ENCODE measurements at regions not wholly inside any gene's neighbourhood (a gene's known extent, or its start where the extent isn't known, plus 50 kb on each side); places are given as distances from the start of the nearest gene placed in this dataset.

DNA sequence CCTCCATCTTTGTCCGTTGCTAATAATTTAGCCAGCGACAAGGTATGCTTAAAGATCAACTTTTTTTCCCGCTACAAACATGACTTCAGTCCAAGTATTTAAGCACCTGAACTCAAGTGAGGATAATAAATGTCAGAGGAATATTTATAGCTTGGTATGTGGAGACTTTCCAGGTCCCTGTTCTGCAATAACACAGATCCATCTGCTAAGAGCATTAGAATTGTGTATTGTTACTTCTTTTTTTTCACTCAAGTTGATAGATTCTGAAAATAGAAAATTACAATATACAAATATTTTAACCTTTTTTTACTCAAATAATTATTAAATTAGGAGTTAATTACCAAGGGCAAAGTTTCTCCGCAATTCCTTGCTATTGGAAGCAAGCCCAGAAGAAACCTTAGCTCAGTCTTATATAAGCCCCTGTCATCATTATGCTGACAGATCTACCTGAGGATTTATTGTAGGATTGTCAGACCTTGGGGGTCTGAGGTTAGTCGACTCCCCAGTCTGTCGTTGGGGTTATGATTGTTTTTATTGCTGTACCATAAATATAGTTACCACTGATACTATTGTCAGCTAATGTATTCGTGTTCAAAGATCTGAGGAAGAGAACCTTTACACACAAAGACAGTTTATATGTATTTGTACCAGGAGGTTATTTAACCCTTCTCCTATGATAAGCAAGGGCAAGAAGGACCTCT, 337.9 kb downstream of the TBX15 start:
- POLR2A ChIA-PET = no interaction called here

GRCh38 chr1:118649369-118650106, 338.6 kb downstream of the TBX15 start:
- H3K36me3 Mint-ChIP-seq = no peaks in the 10 kb centered on the region
- WGBS (ENCODE audit: insufficient coverage) = no CpG with 5 or more reads among the region's 4 CpGs
- H3K4me3 Mint-ChIP-seq = no peak overlapping the region
- no peaks in the 10 kb centered on the region for H3K27me3 ChIP-seq (replicated peaks in 1 of 2; ENCODE audit: control insufficient read depth in 2 of 2, extremely low read depth in 1 of 2, insufficient read depth in 2 of 2, low read length in 1 of 2)
- ATAC-seq (replicated peaks in 1 of 4) (no peak), DNase-seq (no peak)
- no peak overlapping the region for H3K4me3 ChIP-seq (ENCODE audit: control insufficient read depth in 1 of 2, extremely low read depth in 1 of 2, low read length in 1 of 2)
- no peaks in the 10 kb centered on the region for H3K36me3 ChIP-seq (ENCODE audit: control insufficient read depth in 2 of 2, extremely low read depth in 1 of 2, insufficient read depth in 1 of 2, low read length in 1 of 2)
- no peak overlapping the region for H3K27ac Mint-ChIP-seq
- CTCF ChIA-PET = no interaction called here
- POLR2A ChIA-PET = no interaction called here
- H3K9me3 Mint-ChIP-seq = peaks cover 0 to 16% (median 4%) of the 10 kb centered on the region in 3 donors
- no peak overlapping the region for H3K27ac ChIP-seq (ENCODE audit: low read length)
- H3K27me3 Mint-ChIP-seq = no peaks in the 10 kb centered on the region
- no peaks in the 10 kb centered on the region for H3K4me1 Mint-ChIP-seq
- H3K9me3 ChIP-seq = no peaks in the 10 kb centered on the region
- no peaks in the 10 kb centered on the region for H3K4me1 ChIP-seq (ENCODE audit: control insufficient read depth in 1 of 2, extremely low read depth in 1 of 2, insufficient read depth in 2 of 2, low read length in 2 of 2)

More for the DNA sequence above, 337.9 kb downstream of the TBX15 start:
- no peaks in the 10 kb centered on the region for H3K36me3 ChIP-seq (ENCODE audit: control insufficient read depth in 2 of 2, extremely low read depth in 1 of 2, insufficient read depth in 1 of 2, low read length in 1 of 2)
- Mint-ChIP-seq H3K27me3 (no peaks in the 10 kb centered on the region), H3K36me3 (no peaks in the 10 kb centered on the region), H3K9me3 (peaks cover 2 to 20% (median 8%) of the 10 kb centered on the region in 3 donors), H3K4me3 (no peak overlapping the region), H3K4me1 (no peaks in the 10 kb centered on the region), H3K27ac (no peak overlapping the region)
- no peak overlapping the region for H3K4me3 ChIP-seq (ENCODE audit: control insufficient read depth in 1 of 2, extremely low read depth in 1 of 2, low read length in 1 of 2)
- ATAC-seq (replicated peaks in 1 of 4) (no peak), DNase-seq (no peak)
- CTCF ChIA-PET = interaction anchor here in 1 of 2 donors (1.1 kb wide), 1 partner anchor 13 kb away, joined by 3 read pairs; no protein-coding TSS in a partner anchor
- no peak overlapping the region for H3K27ac ChIP-seq (ENCODE audit: low read length)
- no CpG with 5 or more reads among the region's 7 CpGs for WGBS (ENCODE audit: insufficient coverage)
- no peaks in the 10 kb centered on the region for H3K9me3 ChIP-seq
- no peaks in the 10 kb centered on the region for H3K4me1 ChIP-seq (ENCODE audit: control insufficient read depth in 1 of 2, extremely low read depth in 1 of 2, insufficient read depth in 2 of 2, low read length in 2 of 2)
- no peaks in the 10 kb centered on the region for H3K27me3 ChIP-seq (replicated peaks in 1 of 2; ENCODE audit: control insufficient read depth in 2 of 2, extremely low read depth in 1 of 2, insufficient read depth in 2 of 2, low read length in 1 of 2)

GRCh38 chr1:118636004-118636403, 352.1 kb downstream of the TBX15 start:
- no peaks in the 10 kb centered on the region for H3K9me3 ChIP-seq
- no peaks in the 10 kb centered on the region for H3K4me1 ChIP-seq (ENCODE audit: control insufficient read depth in 1 of 2, extremely low read depth in 1 of 2, insufficient read depth in 2 of 2, low read length in 2 of 2)
- no peak overlapping the region for H3K27ac Mint-ChIP-seq
- no peaks in the 10 kb centered on the region for H3K4me1 Mint-ChIP-seq
- H3K36me3 ChIP-seq (ENCODE audit: control insufficient read depth in 2 of 2, extremely low read depth in 1 of 2, insufficient read depth in 1 of 2, low read length in 1 of 2) = no peaks in the 10 kb centered on the region
- no peak overlapping the region for H3K4me3 Mint-ChIP-seq
- H3K9me3 Mint-ChIP-seq = peaks cover 11 to 47% (median 32%) of the 10 kb centered on the region in 3 donors
- no peaks in the 10 kb centered on the region for H3K27me3 Mint-ChIP-seq
- no peaks in the 10 kb centered on the region for H3K36me3 Mint-ChIP-seq
- CTCF ChIA-PET = no interaction called here
- no peak overlapping the region for H3K4me3 ChIP-seq (ENCODE audit: control insufficient read depth in 1 of 2, extremely low read depth in 1 of 2, low read length in 1 of 2)
- POLR2A ChIA-PET = no interaction called here
- H3K27me3 ChIP-seq (replicated peaks in 1 of 2; ENCODE audit: control insufficient read depth in 2 of 2, extremely low read depth in 1 of 2, insufficient read depth in 2 of 2, low read length in 1 of 2) = peaks cover 0 to 2% of the 10 kb centered on the region in 2 experiments
- H3K27ac ChIP-seq (ENCODE audit: low read length) = no peak overlapping the region
- no peak for DNase-seq
- ATAC-seq (replicated peaks in 1 of 4) = no peak

GRCh38 chr1:118627435-118627834, 360.7 kb downstream of the TBX15 start:
- H3K27me3 Mint-ChIP-seq = no peaks in the 10 kb centered on the region
- DNase-seq (no peak), ATAC-seq (replicated peaks in 1 of 4) (no peak)
- H3K27ac Mint-ChIP-seq = no peak overlapping the region
- H3K27me3 ChIP-seq (replicated peaks in 1 of 2; ENCODE audit: control insufficient read depth in 2 of 2, extremely low read depth in 1 of 2, insufficient read depth in 2 of 2, low read length in 1 of 2) = no peaks in the 10 kb centered on the region
- no peak overlapping the region for H3K4me3 ChIP-seq (ENCODE audit: control insufficient read depth in 1 of 2, extremely low read depth in 1 of 2, low read length in 1 of 2)
- CTCF ChIA-PET = no interaction called here
- no peaks in the 10 kb centered on the region for H3K4me1 ChIP-seq (ENCODE audit: control insufficient read depth in 1 of 2, extremely low read depth in 1 of 2, insufficient read depth in 2 of 2, low read length in 2 of 2)
- no peaks in the 10 kb centered on the region for H3K4me1 Mint-ChIP-seq
- no peaks in the 10 kb centered on the region for H3K36me3 ChIP-seq (ENCODE audit: control insufficient read depth in 2 of 2, extremely low read depth in 1 of 2, insufficient read depth in 1 of 2, low read length in 1 of 2)
- no CpG with 5 or more reads among the region's 2 CpGs for WGBS (ENCODE audit: insufficient coverage)
- no peaks in the 10 kb centered on the region for H3K36me3 Mint-ChIP-seq
- H3K9me3 ChIP-seq = no peaks in the 10 kb centered on the region
- H3K9me3 Mint-ChIP-seq = peaks cover 3 to 23% (median 12%) of the 10 kb centered on the region in 3 donors
- H3K4me3 Mint-ChIP-seq = no peak overlapping the region
- POLR2A ChIA-PET = no interaction called here
- no peak overlapping the region for H3K27ac ChIP-seq (ENCODE audit: low read length)

- no peak for DNase-seq
- WGBS (ENCODE audit: insufficient coverage) = no CpG with 5 or more reads among the region's 1 CpG
- H3K27ac Mint-ChIP-seq = no peak overlapping the region
These were observed 366.3 kb downstream of the TBX15 start for GRCh38 chr1:118621839-118622238.

GRCh38 chr1:118618618-118619340, 369.4 kb downstream of the TBX15 start:
- H3K27ac ChIP-seq (ENCODE audit: low read length) = no peak overlapping the region
- ChIA-PET POLR2A (no interaction called here), CTCF (no interaction called here)
- H3K27ac Mint-ChIP-seq = no peak overlapping the region
- no peaks in the 10 kb centered on the region for H3K36me3 ChIP-seq (ENCODE audit: control insufficient read depth in 2 of 2, extremely low read depth in 1 of 2, insufficient read depth in 1 of 2, low read length in 1 of 2)
- ATAC-seq (replicated peaks in 1 of 4) (no peak), DNase-seq (no peak)
- no CpG with 5 or more reads among the region's 3 CpGs for WGBS (ENCODE audit: insufficient coverage)
- H3K4me3 ChIP-seq (ENCODE audit: control insufficient read depth in 1 of 2, extremely low read depth in 1 of 2, low read length in 1 of 2) = no peak overlapping the region
- no peaks in the 10 kb centered on the region for H3K4me1 Mint-ChIP-seq
- peaks cover 8 to 32% (median 13%) of the 10 kb centered on the region in 3 donors for H3K9me3 Mint-ChIP-seq
- peaks cover under 1% of the 10 kb centered on the region for H3K9me3 ChIP-seq
- no peaks in the 10 kb centered on the region for H3K36me3 Mint-ChIP-seq
- H3K27me3 ChIP-seq (replicated peaks in 1 of 2; ENCODE audit: control insufficient read depth in 2 of 2, extremely low read depth in 1 of 2, insufficient read depth in 2 of 2, low read length in 1 of 2) = no peaks in the 10 kb centered on the region
- H3K4me1 ChIP-seq (ENCODE audit: control insufficient read depth in 1 of 2, extremely low read depth in 1 of 2, insufficient read depth in 2 of 2, low read length in 2 of 2) = no peaks in the 10 kb centered on the region
- H3K4me3 Mint-ChIP-seq = no peak overlapping the region
- no peaks in the 10 kb centered on the region for H3K27me3 Mint-ChIP-seq

More at GRCh38 chr1:118621839-118622238, 366.3 kb downstream of the TBX15 start:
- Mint-ChIP-seq H3K36me3 (no peaks in the 10 kb centered on the region), H3K9me3 (peaks cover 5 to 18% (median 5%) of the 10 kb centered on the region in 3 donors), H3K4me3 (no peak overlapping the region), H3K4me1 (no peaks in the 10 kb centered on the region), H3K27me3 (no peaks in the 10 kb centered on the region)
- H3K9me3 ChIP-seq = no peaks in the 10 kb centered on the region
- H3K27me3 ChIP-seq (replicated peaks in 1 of 2; ENCODE audit: control insufficient read depth in 2 of 2, extremely low read depth in 1 of 2, insufficient read depth in 2 of 2, low read length in 1 of 2) = no peaks in the 10 kb centered on the region
- no peak for ATAC-seq (replicated peaks in 1 of 4)
- H3K4me3 ChIP-seq (ENCODE audit: control insufficient read depth in 1 of 2, extremely low read depth in 1 of 2, low read length in 1 of 2) = no peak overlapping the region
- no peak overlapping the region for H3K27ac ChIP-seq (ENCODE audit: low read length)
- POLR2A ChIA-PET = no interaction called here
- no peaks in the 10 kb centered on the region for H3K36me3 ChIP-seq (ENCODE audit: control insufficient read depth in 2 of 2, extremely low read depth in 1 of 2, insufficient read depth in 1 of 2, low read length in 1 of 2)
- H3K4me1 ChIP-seq (ENCODE audit: control insufficient read depth in 1 of 2, extremely low read depth in 1 of 2, insufficient read depth in 2 of 2, low read length in 2 of 2) = no peaks in the 10 kb centered on the region
- CTCF ChIA-PET = no interaction called here

Data from T-cell (primary cell).